CD1c-positive myeloid dendritic cell (primary cell): ENCODE measurements at regions not wholly inside any gene's neighbourhood (a gene's known extent, or its start where the extent isn't known, plus 50 kb on each side); places are given as distances from the start of the nearest gene placed in this dataset.
A peak's percentile ranks its signal among the peaks of the same experiment; 100 is the strongest.

Experiments
- DNase-seq: peaks from one replicate; pipeline ENCODE4 v3.0.0-alpha.2; 2016; ENCODE audit errors: extremely low spot score

DNA sequence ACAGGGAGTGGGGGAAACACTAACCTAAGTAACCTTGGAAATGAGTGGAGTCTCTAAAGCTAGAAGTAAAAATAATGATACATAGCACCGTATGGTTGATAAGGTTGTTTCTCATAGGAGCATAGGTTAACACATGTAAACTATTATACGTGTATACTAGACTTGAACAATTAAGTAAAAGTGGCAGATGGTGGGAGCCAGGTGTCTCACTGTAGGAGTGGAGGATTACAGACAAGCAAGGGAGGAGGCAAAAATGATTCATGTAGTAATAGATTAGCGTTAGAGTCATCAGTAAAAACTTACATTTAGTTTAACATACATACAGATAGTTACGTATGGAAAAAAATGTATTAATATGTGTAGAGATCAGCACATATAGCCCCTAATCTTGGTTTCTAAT, 138.4 kb upstream of the DSCAM start:
- no peak for DNase-seq

DNA sequence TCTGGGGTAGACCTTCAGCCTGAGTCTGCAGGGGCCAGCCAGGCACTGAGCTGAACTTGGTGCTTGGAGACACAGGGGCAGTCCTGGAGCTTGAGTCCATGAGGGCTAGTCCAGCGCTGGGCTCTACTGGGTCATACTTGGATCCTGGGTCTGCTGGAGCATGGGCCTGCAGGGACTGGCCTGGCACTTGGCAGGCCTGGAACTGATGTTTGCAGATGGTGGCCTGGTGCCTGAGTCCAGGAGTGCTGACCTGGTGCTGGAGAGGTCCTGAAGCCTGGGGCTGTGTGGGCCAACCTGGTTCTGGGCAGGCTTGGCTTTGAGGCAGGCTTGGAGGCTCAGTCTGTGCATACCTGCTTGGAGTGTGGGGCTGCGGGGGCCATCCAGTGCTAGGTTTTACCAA, 143.4 kb upstream of the DSCAM start:
- DNase-seq = no peak

DNA sequence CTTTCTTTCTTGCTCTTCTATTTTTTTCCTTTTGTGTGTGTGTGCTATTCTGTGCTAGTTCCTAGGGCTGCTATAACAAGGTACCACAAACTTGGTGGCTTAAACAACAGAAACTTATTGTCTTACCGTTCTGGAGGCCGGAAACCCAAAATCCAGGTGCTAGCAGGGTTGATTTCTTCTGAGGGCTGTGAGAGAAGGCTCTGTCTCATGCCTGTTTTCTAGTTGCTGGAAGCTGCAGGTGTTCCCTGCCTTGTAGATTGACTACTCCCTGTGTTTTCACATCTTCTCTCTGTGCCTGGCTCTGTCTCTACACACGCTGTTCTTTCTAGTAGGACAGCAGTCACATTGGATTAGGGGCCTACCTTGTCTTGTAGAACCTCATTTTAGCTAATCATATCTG, 150.9 kb upstream of the DSCAM start:
- DNase-seq = no peak

DNA sequence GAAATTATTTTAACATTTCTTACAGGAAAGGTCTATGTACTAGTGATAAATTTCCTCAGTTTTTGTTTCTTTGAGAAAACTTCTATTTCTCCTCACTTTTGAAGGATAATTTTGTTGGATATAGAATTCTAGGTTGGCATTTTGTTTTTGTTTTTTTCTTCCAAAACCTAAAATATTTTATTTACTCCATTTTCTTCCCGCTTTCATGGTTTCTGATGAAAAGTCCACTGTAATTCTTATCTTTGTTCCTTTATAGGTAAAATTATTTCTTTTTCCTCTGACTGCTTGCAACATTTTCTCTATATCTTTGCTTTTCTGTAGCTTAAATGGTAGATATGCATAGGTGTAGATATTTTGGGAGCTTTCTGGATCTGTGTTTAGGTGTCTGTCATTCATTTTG, 153.9 kb upstream of the DSCAM start:
- DNase-seq = no peak

DNA sequence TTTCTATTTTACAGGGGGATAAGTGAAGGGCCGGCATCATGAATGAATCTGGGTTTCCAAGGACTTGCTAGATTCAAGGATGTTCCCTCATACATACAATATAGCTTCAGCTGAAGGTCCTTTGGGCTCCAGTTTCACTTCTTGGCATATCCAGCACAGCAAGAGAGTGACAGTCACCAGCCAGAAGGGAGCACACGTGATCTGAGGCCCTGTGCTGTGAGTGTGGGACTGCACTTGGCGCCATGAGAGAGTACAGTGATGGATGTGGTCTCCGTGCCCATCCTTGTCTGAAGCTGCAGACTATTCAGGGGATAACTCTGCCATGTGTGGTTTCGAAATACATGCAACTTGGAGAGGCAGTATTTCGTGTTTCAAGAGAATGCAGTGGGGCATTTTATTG, 159.7 kb upstream of the DSCAM start:
- DNase-seq = no peak

DNA sequence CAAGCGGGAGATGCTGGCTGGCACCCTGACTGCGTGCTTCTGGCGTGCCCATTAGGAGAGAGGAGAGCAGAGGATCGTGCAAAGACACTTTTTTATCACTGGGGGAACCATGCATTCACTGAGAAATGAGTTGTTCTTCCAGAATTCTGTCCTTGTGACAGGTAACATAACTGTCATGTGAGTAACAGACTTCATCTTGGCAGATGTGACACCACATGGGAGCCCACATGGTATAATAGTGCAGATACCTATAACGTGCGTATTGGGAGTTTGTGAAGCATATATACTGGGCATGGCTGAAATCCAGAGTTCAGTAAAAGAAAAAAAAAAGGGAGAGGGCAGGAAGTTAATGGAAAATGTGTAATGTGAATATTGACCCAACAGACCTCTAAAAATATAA, 159.6 kb upstream of the BACE2 start:
- DNase-seq = no peak

DNA sequence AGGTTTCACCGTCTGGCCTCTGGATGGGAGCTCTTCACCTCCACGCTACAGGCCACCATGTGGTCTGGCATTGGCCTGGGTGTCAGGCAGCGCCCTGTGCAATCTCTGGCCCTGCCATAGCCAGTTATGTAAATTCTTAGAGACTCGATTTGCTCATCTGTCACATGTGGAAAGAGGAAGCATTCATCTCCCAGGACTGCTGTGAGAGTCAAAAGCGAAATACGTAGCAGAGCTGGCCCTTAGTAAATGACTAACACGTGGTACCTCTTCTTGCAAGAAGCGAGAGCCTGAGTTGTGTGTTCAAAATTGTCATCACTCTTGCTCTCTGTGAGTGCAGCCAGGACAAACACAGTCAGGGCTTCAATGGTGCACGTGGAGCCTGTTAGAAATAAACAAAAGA, 159.0 kb upstream of the BACE2 start:
- no peak for DNase-seq

DNA sequence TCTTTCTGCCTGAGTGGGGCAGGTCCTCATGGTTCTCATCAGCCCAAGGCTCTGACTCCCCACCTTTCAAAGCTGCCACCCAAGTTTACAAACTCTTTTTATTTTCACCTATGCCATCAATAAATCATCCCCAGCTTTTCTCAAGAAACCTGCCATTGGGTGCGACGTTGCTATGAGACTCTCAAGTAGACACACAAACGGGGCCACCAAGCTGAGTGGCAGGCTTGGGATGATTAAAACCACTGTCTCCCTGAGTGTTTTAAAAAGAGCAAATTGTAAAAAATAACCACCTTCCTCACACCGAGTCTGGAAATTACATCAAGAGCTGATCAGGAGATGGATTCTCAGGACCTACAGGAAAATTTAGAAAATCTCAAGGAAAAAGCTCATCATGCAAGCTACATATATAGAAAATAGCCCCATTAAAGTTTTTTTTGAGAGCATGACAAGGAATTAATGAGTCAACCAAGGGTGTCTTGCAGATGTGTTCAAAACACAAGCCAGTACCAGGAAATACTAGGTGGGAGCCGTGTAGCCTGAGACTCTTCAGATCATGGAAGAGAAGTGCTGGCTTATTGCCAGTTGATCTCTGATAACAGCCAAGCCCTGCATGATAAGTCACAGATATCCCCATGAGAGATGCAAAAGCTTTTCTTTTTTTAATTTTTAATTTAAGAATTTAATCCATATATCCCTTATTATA, 158.4 kb upstream of the BACE2 start:
- no peak for DNase-seq

DNA sequence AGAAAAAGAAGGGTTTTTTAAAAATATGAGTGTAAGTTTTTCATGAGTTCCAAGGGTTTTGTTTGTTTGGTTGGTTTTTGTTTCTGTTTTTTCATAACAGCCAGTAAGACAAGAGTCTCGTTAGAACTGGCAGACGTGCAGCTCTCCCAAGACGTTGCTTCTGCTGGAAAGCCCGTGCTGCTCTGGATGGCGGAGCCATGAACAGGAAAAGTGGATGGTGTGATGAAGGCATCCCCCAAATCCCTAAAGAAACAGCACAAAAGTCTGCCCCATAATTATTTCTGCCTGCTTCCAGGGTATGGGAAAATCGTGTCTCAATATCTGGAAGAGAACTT, 157.9 kb upstream of the BACE2 start:
- no peak for DNase-seq

DNA sequence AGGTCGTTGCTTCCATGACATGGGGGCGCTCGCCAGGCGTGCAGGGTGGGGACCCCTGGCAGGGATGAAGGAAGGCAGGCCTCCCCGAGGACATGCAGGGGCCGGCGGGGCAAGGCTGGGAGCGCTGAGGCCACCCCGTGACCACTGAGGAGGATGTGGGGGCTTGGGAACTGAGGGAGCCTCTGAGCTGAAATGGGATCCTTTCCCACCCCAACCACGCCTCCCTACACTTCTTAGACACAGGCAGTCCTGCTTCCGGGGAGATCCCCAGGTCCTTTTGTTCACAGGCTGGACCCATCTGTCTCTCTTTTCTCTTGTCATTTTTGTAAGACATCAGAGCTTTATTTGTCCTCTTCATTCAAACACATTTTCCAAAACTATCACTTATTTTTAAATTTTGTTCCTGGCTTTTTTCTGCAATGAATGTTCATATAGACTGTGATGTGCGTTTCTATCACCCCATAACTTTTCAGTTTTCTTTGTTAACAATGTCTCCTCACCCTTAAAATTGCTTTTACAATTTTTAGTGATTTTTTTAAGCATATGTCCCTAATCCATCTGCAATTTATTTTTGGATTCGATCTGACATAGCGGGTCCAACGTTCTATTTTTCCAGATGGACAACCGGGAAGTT, 156.7 kb upstream of the BACE2 start:
- no peak for DNase-seq

DNA sequence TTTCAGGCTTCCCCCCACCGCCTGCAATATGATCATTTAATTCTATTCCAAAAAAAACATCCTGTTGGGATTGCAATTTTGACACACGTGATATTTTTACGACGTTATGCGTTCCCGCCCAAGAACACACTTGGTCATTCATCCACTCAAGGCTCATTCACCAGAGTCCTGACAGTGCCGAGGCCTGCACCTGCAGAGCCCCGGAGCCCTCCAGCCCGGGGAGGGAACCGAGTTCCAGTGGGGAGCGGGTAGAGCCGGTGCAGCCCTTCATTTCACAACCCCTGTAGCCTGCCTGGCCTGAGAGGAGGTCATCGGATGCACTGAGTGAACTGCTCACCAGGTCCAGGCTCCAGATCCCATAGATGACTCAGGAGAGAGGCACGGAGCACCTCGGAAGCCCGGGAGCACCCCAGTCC, 156.0 kb upstream of the BACE2 start:
- no peak for DNase-seq

DNA sequence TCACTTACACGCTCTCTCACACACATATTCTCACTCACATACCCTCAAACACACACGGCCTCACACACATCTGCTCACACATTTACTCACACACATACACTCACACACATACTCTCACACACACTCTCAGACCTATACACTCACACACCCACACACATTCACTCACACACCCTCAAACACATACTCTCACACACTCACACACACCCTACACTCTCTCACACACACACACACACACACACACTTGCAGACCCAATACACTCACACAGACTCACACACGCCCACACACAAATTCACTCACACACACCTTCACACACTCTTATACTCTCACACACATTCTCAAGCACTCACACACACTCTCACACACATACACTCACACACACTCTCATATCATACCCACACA, 155.5 kb upstream of the BACE2 start:
- no peak for DNase-seq

DNA sequence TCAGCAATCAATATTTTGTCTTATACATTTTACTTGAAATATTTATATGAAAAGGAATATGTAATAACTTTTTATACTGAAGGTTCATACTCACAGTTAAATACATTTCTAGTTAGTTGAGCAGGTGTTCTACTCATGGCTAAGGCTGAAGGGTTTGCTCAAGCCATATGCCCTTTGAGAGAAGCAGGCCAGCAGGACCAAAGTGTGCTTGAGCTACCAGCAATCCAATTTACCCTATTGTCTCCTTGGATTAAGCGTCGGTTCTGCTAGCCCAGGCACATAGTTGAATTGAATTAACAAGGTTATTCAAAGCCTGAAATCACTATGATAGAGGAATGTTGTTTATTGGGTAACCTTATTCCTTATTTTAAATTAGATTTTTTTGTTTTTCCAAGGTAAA, 151.5 kb upstream of the BACE2 start:
- no peak for DNase-seq

DNA sequence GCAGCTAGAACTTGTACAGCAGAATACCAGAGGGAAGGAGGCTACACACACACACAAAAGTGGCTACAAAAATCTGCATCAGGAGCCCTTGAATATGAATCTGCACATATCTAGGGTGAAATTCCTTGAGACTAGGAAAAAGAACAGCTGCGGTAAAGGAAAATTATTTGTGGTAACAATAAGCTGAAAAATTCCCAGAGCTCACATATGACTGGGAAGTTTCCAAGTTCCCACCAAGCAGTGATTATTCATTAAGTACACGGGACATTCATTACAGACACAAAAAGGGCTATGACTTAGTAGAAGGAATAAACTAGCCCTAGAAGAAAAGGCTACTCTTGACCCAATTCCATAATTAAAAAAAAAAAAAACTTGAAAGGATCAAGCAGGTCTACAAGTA, 149.5 kb upstream of the BACE2 start:
- no peak for DNase-seq

DNA sequence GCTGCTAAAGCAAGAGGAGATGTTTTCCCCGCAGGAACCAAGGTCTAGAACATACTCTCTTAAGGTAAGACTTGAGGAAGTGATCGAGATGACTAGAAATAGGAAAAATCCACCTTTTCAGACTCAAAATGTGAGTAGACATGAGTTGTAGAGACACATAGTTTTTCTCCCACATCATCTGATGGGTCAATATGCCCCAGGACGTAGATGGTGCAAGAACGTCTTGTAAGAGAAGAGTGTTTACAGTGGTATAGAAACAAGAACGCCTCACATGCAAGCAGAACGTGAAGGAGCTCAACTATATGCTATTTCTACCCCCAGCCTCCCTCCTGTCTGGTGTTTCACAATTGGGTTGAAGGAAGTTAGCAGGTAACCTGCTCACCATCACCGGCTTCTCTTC, 144.0 kb upstream of the BACE2 start:
- DNase-seq = no peak

DNA sequence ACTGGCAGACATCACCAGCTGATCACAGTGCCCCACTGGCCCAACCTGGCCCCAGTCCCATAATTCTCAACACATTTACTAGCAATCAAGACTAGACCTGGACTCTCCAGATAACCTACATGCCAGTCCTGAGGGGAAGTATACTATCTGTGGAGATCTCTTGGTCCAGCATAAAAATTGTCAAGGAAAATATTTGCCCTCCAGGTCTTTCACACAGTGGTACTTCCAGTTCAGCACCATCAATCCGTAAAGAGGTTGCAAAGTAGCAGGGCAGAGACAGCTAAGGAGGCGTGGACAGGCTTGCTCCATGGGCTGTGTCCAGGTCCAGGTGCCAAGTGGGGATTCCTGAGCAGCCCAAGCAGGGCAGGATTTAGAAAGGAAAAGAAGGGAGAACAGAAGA, 143.6 kb upstream of the BACE2 start:
- no peak for DNase-seq

DNA sequence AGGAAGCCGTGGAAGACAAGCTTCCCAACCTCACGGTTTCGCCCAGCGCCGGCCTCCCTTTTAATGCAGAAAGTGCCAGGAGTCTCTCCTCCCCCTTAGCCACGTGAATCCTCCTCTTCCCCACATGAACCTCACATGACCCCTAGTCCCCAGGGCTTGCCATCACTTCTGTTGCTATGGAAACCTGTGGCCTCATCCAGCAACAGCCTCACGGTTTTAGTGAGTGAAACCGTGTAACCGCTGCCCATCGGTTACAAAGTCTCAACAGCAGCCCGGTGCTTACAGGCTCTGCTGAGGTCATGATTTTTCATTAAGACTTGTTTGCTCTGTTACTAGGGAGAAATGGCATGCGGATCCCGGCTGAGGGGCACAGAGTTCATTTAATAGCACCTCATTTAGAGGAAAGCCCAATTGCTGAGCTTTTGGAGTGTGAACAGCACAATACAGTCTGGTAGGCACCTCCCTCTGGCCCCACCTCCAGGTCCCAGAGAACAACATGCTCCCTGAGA, 143.2 kb upstream of the BACE2 start:
- no peak for DNase-seq

DNA sequence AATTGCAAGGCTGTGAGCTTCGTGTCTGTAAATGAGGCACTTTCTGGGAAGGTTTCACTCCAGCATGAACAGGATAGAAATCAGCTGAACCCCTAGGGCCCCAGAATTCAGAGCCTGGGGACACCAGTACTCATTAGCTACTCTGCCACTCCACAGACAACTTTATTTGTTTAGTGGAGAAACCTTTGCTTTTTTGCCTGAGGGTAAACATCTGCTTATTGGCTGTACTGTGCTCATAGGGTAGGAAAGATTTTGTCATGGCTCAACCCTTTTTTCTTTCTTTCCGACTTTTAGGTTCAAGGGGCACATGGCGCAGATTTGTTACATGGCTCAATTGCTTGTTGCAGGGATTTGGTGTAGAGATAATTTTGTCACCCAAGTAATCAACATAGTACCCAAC, 138.4 kb upstream of the BACE2 start:
- DNase-seq = no peak

DNA sequence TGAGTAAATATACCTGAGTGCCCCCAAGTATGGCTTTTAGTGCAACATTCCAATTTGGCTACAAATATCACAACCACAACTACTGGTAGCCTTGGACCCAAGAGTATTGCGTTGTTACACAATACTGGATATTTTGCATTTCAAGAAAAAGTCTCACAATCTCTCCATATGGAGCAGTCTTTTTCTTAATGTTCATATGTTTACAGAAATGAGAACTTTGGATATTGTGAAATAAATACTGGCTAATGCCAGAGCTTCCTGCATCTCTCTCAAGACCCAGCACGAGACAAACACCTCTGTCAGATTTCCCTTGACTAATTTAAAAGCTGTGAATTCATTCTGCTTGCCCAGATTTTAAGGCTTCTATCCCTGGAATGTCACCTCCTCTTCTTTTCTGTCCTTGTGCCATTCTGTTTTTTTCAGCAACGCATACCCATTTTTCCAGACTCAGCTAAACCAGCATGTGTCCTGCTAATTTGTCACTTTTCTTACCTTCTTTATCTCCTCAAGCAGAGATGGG, 136.2 kb upstream of the BACE2 start:
- DNase-seq = no peak

DNA sequence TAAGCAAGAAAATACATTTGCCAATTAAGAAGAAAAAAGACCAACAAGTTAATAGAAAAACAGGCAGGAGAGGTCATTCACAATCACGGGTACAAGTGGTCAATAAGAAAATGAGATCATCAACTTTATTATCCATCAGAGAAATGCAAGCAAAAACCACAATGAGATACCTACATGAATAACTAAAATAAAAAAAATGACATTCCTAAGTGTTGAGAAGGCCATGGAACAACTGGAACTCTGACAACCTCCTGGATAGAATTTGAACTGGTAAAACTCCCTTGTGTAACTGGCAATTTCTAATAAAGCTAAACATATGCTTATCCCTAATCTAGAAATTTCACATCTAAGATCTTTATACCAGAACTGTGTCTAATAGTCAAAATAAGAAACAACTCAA, 135.4 kb upstream of the BACE2 start:
- DNase-seq = no peak

DNA sequence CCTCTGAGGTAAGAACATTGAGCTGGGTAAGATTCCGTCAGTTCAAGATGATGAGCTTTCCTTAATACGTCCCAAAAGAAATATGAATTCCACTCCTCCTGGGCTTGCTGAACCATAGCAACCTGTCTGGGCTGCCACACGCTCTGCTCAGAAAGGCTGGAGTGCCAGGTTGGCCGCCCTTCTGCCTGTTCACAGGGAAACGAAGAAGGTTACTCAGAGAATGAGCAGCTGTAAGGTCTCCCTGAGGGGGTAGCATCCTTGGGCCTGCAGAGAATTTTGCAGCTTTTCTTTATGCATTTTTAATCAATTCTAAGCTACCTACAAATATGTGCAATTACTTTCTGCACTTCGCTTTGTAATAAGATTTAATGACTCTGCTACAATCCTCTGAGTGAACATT, 130.7 kb upstream of the BACE2 start:
- DNase-seq = no peak

DNA sequence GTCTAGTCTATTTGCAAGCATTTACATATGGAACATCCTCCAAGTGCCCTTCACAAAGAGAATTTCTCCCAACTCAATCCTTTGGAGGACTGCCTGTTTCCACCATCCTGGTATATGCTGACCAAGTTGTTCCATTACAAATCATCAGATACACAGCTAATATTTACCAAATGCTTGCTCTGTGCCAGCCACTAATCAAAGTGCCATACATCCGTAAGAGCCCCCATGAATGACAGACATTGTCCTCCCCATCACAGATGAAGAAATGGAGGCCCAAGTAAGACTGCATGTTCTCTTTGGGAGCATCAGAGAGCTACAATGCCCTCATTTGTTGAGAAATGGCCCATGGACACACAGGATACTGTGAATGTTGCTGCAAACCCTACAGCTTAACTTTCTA, 130.0 kb upstream of the BACE2 start:
- DNase-seq = no peak

DNA sequence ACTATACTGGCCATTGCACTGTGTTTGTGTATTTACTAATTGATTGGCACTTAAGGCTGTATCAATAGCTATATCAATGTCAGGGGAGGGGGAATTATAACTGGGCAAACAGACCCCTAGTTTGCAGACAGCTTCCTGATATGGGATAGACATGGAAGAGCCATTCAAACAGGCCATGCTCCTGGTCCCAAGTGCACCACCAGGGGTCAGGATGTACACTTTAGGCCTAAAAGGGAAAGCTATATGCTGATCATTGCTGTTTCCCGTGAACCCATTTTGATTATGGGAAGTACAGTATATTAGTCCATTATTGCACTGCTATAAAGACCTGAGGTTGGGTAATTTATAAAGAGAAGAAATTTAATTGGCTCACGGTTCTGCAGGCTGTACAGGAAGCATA, 124.9 kb upstream of the BACE2 start:
- peak; percentile 2 for DNase-seq
